ENCODE measurements at regions not wholly inside any gene's neighbourhood (a gene's known extent, or its start where the extent isn't known, plus 50 kb on each side); places are given as distances from the start of the nearest gene placed in this dataset.
"Not testable (repeated sequence)": the region's sequence is repeated elsewhere in the genome, so short reads cannot be mapped to it uniquely, and the experiment has no call there.

- intact Hi-C loops (cut with DNase I) = no loop called here
- peak in 5 of 42 donors; percentile 2 to 39 (median 9) for DNase-seq
Observed at GRCh38 chr7:69110450-69111050, 487.7 kb upstream of the AUTS2 start.

GRCh38 chr7:69114374-69114773 lies 483.9 kb upstream of the AUTS2 start:
- DNase-seq = no peak
- intact Hi-C loops (cut with DNase I) = no loop called here

GRCh38 chr7:69115788-69116187 lies 482.5 kb upstream of the AUTS2 start:
- no peak for DNase-seq
- intact Hi-C loops (cut with DNase I) = no loop called here

GRCh38 chr7:69116196-69116595 lies 482.1 kb upstream of the AUTS2 start:
- intact Hi-C loops (cut with DNase I); DNase-seq: not testable (repeated sequence)

- intact Hi-C loops (cut with DNase I) = no loop called here
Observed at GRCh38 chr7:69122953-69123352, 475.3 kb upstream of the AUTS2 start.

GRCh38 chr7:69126896-69127479 lies 471.3 kb upstream of the AUTS2 start:
- no peak for DNase-seq
- intact Hi-C loops (cut with DNase I) = no loop called here

More at GRCh38 chr7:69122953-69123352, 475.3 kb upstream of the AUTS2 start:
- DNase-seq = no peak

GRCh38 chr7:69129524-69129923 lies 468.8 kb upstream of the AUTS2 start:
- DNase-seq = no peak
- intact Hi-C loops (cut with DNase I) = no loop called here

GRCh38 chr7:69129951-69130350 lies 468.3 kb upstream of the AUTS2 start:
- intact Hi-C loops (cut with DNase I) = no loop called here

GRCh38 chr7:69130396-69130795 lies 467.9 kb upstream of the AUTS2 start:
- intact Hi-C loops (cut with DNase I) = no loop called here
- no peak for DNase-seq

More at GRCh38 chr7:69129951-69130350, 468.3 kb upstream of the AUTS2 start:
- no peak for DNase-seq

GRCh38 chr7:69134316-69134715 lies 464.0 kb upstream of the AUTS2 start:
- intact Hi-C loops (cut with DNase I) = no loop called here
- no peak for DNase-seq

GRCh38 chr7:69147631-69148030 lies 450.6 kb upstream of the AUTS2 start:
- intact Hi-C loops (cut with DNase I) = no loop called here

GRCh38 chr7:69149804-69150782 lies 448.2 kb upstream of the AUTS2 start:
- intact Hi-C loops (cut with DNase I) = no loop called here
- DNase-seq = no peak

More at GRCh38 chr7:69147631-69148030, 450.6 kb upstream of the AUTS2 start:
- DNase-seq = no peak

- intact Hi-C loops (cut with DNase I) = no loop called here
Observed at GRCh38 chr7:69162326-69162725, 435.9 kb upstream of the AUTS2 start.

GRCh38 chr7:69162931-69163670 lies 435.2 kb upstream of the AUTS2 start:
- intact Hi-C loops (cut with DNase I) = no loop called here
- DNase-seq = no peak

More at GRCh38 chr7:69162326-69162725, 435.9 kb upstream of the AUTS2 start:
- DNase-seq = no peak

- intact Hi-C loops (cut with DNase I) = no loop called here
- no peak for DNase-seq
Observed at GRCh38 chr7:69166979-69167516, 431.2 kb upstream of the AUTS2 start.

GRCh38 chr7:69169386-69169785 lies 428.9 kb upstream of the AUTS2 start:
- DNase-seq = no peak

GRCh38 chr7:69172357-69173077 lies 425.8 kb upstream of the AUTS2 start:
- no peak for DNase-seq
- intact Hi-C loops (cut with DNase I) = no loop called here

More at GRCh38 chr7:69169386-69169785, 428.9 kb upstream of the AUTS2 start:
- intact Hi-C loops (cut with DNase I) = no loop called here

- intact Hi-C loops (cut with DNase I) = no loop called here
- no peak for DNase-seq
Observed at GRCh38 chr7:69173341-69173740, 424.9 kb upstream of the AUTS2 start.

Measured in head of caudate nucleus (tissue), 42 donors.